Brain microvascular endothelial cell (primary cell): ENCODE measurements at regions not wholly inside any gene's neighbourhood (a gene's known extent, or its start where the extent isn't known, plus 50 kb on each side); places are given as distances from the start of the nearest gene placed in this dataset.

ENCODE experiments used
- DNase-seq: peaks from one replicate; pipeline ENCODE4 v3.0.0-alpha.2; 2020
- H3K27ac ChIP-seq: fragments of 250-450 bp; sonication (Bioruptor Pico); 2 replicates; pipeline ENCODE4 v1.5.1; 2020; ENCODE audit warnings: mild to moderate bottlenecking, moderate library complexity
- H3K27me3 ChIP-seq: fragments of 250-450 bp; sonication (Bioruptor Pico); replicated peaks from 2 replicates; pipeline ENCODE4 v1.5.1; 2020; ENCODE audit warnings: mild to moderate bottlenecking
- H3K36me3 ChIP-seq: fragments of 250-450 bp; sonication (Bioruptor Pico); replicated peaks from 2 replicates; pipeline ENCODE4 v1.5.1; 2020; ENCODE audit warnings: mild to moderate bottlenecking
- H3K4me3 ChIP-seq: 2 replicates; pipeline ENCODE4 v1.5.1; 2011; ENCODE audit warnings: low read depth, mild to moderate bottlenecking, control low read depth, low read length, moderate library complexity
- in situ Hi-C: cut with HindIII; loops from 2 replicates; pipeline ENCODE4 v1.10.0; 2017; ENCODE audit warnings: low sequenced_read_pairs, low pct_ligation_motif_present
- TF ChIP-seq, protein P1 (sequence below): IDR thresholded peaks from 2 replicates; pipeline ENCODE4 v1.5.1; 2011; ENCODE audit warnings: low read depth, mild to moderate bottlenecking, moderate library complexity, low read length, control low read depth, inconsistent platforms; ENCODE audit errors: missing control alignments

DNA sequence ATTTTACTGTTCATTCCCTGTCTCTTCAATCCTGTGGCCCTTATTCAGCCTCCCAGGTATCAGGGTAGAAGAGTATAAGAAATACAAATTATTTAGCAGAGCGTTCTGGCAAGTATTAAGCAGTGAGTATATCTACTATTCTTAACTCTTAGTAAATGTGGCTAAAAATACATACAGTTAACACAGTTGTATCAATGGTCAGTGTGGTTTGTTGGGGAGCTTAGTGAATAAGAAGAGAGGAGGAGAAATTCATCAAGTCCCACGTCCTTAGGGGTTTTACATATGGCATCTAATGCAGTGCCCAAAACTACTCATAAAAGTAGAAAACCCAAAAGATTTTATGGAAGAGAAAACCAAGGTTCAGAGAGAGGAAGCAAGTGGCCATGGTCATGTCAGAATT, 691.0 kb upstream of the SGCG start:
- TF ChIP-seq, protein P1, sequence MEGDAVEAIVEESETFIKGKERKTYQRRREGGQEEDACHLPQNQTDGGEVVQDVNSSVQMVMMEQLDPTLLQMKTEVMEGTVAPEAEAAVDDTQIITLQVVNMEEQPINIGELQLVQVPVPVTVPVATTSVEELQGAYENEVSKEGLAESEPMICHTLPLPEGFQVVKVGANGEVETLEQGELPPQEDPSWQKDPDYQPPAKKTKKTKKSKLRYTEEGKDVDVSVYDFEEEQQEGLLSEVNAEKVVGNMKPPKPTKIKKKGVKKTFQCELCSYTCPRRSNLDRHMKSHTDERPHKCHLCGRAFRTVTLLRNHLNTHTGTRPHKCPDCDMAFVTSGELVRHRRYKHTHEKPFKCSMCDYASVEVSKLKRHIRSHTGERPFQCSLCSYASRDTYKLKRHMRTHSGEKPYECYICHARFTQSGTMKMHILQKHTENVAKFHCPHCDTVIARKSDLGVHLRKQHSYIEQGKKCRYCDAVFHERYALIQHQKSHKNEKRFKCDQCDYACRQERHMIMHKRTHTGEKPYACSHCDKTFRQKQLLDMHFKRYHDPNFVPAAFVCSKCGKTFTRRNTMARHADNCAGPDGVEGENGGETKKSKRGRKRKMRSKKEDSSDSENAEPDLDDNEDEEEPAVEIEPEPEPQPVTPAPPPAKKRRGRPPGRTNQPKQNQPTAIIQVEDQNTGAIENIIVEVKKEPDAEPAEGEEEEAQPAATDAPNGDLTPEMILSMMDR = no peak
- H3K27me3 ChIP-seq = no peaks in the 10 kb centered on the region
- H3K36me3 ChIP-seq = no peaks in the 10 kb centered on the region
- no peak for DNase-seq
- in situ Hi-C loops = no loop called here
- no peak overlapping the region for H3K27ac ChIP-seq
- H3K4me3 ChIP-seq = no peak overlapping the region

DNA sequence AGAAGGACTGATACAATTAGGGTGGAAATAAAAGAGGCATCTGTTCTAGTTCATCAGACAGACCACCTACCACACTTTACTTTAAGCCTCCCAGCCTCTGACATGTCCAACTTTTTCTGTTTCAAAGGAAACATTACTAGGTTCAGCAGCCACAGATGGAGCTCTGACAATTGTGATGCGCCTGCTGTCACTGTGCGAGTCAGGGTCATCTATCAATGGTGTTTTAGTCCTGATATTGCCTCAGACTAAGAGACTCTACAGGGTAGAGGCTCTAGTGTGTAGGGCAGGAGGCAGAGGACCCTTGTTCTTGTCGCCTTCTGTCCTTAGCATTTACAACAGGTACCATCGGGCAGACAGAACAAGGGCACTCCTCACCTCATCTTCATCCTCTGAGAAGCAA, 685.0 kb upstream of the SGCG start:
- TF ChIP-seq, protein P1 = no peak
- no peak overlapping the region for H3K4me3 ChIP-seq
- no peaks in the 10 kb centered on the region for H3K27me3 ChIP-seq
- no peak for DNase-seq
- in situ Hi-C loops = no loop called here
- no peak overlapping the region for H3K27ac ChIP-seq
- no peaks in the 10 kb centered on the region for H3K36me3 ChIP-seq

DNA sequence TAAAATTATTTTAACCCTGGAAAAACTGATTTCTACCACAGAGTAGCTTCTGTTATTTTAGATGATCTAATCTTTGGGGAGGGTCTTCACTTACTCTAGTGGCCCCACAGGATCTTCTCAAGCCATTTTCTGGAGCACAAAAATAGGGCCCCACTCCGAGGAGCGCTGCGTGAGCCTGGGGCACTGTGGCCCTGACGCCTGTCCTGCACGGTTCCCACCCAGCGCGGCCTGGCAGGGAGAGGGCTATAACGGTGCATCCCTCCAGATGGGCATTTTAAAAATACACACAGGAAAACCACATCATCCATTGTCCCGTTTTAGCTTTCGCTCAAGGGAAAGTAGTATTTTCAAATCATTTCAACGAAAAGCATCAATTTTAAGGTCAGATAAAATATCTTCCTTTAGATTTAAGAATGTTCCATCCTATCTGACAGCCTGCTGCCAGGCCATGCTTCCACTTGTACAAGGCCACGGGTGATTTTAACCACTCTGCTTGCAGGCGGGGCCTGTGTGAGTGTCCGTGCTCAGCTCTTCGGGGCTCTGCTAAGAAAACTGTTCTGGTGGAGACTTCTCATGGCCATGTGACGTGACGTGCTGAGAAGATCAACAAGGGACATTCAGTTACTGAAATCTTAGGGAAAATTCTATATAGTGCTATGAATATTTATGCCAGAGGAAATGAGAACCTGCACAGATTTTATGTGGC, 683.8 kb upstream of the SGCG start:
- in situ Hi-C loops = no loop called here
- TF ChIP-seq, protein P1 = no peak
- H3K27ac ChIP-seq = no peak overlapping the region
- no peaks in the 10 kb centered on the region for H3K27me3 ChIP-seq
- no peak for DNase-seq
- H3K4me3 ChIP-seq = no peak overlapping the region
- H3K36me3 ChIP-seq = no peaks in the 10 kb centered on the region

- Histone ChIP-seq H3K27me3 (no peaks in the 10 kb centered on the region), H3K27ac (no peak overlapping the region), H3K4me3 (no peak overlapping the region), H3K36me3 (no peaks in the 10 kb centered on the region)
- DNase-seq = no peak
- TF ChIP-seq, protein P1 = no peak
- in situ Hi-C loops = no loop called here
Measured at GRCh38 chr13:22497991-22498780, 682.6 kb upstream of the SGCG start.

GRCh38 chr13:22499919-22500318, 680.9 kb upstream of the SGCG start:
- TF ChIP-seq, protein P1 = no peak
- Histone ChIP-seq H3K27ac (no peak overlapping the region), H3K27me3 (no peaks in the 10 kb centered on the region), H3K36me3 (no peaks in the 10 kb centered on the region), H3K4me3 (no peak overlapping the region)
- no peak for DNase-seq
- in situ Hi-C loops = no loop called here

DNA sequence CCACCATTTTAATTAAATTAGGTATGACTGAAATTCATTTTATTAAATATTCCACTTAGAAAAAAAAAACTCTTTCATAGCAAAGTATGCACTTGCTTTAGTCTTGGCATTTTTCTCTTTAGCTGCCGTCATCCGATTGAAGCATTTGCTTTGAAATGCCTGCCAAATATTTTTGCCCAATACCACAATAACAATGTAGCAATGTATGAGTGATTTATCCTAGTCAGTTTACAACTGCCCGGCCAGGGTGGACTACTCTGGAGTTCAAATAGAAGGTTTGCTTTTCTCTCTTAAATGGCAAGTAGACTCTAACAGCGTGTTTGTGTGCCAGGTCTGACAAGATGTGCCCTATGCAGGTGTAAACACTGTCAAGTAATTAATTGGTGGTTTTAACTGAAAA, 675.3 kb upstream of the SGCG start:
- TF ChIP-seq, protein P1 = no peak
- no peaks in the 10 kb centered on the region for H3K36me3 ChIP-seq
- H3K27me3 ChIP-seq = no peaks in the 10 kb centered on the region
- no peak overlapping the region for H3K27ac ChIP-seq
- no peak overlapping the region for H3K4me3 ChIP-seq
- in situ Hi-C loops = no loop called here
- no peak for DNase-seq
